ENCODE measurements at regions not wholly inside any gene's neighbourhood (a gene's known extent, or its start where the extent isn't known, plus 50 kb on each side); places are given as distances from the start of the nearest gene placed in this dataset.
"Not testable (repeated sequence)": the region's sequence is repeated elsewhere in the genome, so short reads cannot be mapped to it uniquely, and the experiment has no call there.

DNA sequence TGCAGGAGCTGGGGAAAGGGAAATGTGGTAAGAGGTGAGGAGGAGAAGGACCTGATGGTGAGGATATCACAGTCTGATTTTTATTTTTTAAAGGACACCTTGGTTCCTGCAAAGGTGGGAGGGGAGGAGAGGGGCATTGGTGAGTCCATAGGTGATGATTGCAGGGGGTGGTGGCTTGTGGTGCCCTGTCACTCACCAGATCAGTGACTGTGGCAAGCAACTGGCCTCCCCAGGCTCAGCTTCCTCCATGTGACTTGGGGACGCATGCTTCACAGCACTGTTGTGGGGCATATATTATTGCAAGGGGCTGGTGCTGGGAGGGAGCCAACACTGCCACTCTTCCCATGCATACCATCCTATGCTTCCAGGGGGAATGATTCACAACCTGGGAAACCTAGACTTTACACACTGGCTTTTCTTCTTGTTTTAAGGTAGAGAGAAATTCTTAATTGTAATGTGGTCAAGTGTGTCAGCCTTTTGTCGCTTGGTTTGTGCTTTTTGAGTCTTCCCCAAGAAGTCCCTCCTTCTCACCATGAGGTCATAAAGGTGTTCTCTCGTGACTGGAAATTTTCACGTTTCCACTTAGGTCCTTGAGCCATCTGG, 106.8 kb upstream of the PLGLB2 start:
- TF ChIP-seq, protein P1, sequence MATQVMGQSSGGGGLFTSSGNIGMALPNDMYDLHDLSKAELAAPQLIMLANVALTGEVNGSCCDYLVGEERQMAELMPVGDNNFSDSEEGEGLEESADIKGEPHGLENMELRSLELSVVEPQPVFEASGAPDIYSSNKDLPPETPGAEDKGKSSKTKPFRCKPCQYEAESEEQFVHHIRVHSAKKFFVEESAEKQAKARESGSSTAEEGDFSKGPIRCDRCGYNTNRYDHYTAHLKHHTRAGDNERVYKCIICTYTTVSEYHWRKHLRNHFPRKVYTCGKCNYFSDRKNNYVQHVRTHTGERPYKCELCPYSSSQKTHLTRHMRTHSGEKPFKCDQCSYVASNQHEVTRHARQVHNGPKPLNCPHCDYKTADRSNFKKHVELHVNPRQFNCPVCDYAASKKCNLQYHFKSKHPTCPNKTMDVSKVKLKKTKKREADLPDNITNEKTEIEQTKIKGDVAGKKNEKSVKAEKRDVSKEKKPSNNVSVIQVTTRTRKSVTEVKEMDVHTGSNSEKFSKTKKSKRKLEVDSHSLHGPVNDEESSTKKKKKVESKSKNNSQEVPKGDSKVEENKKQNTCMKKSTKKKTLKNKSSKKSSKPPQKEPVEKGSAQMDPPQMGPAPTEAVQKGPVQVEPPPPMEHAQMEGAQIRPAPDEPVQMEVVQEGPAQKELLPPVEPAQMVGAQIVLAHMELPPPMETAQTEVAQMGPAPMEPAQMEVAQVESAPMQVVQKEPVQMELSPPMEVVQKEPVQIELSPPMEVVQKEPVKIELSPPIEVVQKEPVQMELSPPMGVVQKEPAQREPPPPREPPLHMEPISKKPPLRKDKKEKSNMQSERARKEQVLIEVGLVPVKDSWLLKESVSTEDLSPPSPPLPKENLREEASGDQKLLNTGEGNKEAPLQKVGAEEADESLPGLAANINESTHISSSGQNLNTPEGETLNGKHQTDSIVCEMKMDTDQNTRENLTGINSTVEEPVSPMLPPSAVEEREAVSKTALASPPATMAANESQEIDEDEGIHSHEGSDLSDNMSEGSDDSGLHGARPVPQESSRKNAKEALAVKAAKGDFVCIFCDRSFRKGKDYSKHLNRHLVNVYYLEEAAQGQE (IDR thresholded peaks at IDR 0.05): not testable (repeated sequence)
- not testable (repeated sequence) for TF ChIP-seq POLR2A (IDR thresholded peaks at IDR 0.05; ENCODE audit: low read length); NR3C1 (IDR thresholded peaks at IDR 0.05); JUNB (IDR thresholded peaks at IDR 0.05); RNF2 (IDR thresholded peaks at IDR 0.05; ENCODE audit: borderline replicate concordance, low read depth); EP300 (IDR thresholded peaks at IDR 0.05)
- TF ChIP-seq, protein P2, sequence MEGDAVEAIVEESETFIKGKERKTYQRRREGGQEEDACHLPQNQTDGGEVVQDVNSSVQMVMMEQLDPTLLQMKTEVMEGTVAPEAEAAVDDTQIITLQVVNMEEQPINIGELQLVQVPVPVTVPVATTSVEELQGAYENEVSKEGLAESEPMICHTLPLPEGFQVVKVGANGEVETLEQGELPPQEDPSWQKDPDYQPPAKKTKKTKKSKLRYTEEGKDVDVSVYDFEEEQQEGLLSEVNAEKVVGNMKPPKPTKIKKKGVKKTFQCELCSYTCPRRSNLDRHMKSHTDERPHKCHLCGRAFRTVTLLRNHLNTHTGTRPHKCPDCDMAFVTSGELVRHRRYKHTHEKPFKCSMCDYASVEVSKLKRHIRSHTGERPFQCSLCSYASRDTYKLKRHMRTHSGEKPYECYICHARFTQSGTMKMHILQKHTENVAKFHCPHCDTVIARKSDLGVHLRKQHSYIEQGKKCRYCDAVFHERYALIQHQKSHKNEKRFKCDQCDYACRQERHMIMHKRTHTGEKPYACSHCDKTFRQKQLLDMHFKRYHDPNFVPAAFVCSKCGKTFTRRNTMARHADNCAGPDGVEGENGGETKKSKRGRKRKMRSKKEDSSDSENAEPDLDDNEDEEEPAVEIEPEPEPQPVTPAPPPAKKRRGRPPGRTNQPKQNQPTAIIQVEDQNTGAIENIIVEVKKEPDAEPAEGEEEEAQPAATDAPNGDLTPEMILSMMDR (IDR thresholded peaks at IDR 0.05): not testable (repeated sequence)
- TF ChIP-seq, protein P3, sequence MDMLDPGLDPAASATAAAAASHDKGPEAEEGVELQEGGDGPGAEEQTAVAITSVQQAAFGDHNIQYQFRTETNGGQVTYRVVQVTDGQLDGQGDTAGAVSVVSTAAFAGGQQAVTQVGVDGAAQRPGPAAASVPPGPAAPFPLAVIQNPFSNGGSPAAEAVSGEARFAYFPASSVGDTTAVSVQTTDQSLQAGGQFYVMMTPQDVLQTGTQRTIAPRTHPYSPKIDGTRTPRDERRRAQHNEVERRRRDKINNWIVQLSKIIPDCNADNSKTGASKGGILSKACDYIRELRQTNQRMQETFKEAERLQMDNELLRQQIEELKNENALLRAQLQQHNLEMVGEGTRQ (IDR thresholded peaks at IDR 0.05): not testable (repeated sequence)
- TF ChIP-seq, protein P4, sequence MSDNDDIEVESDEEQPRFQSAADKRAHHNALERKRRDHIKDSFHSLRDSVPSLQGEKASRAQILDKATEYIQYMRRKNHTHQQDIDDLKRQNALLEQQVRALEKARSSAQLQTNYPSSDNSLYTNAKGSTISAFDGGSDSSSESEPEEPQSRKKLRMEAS (IDR thresholded peaks at IDR 0.05): not testable (repeated sequence)
